SK-MEL-5 (cell line): ENCODE measurements at regions not wholly inside any gene's neighbourhood (a gene's known extent, or its start where the extent isn't known, plus 50 kb on each side); places are given as distances from the start of the nearest gene placed in this dataset.

Source experiments
- DNase-seq: peaks from one replicate; pipeline ENCODE4 v3.0.0-alpha.2; 2016; ENCODE audit warnings: low read depth, low spot score
- in situ Hi-C: cut with HindIII; loops from 2 replicates; pipeline ENCODE4 v1.10.0; 2016; ENCODE audit warnings: low sequenced_read_pairs, high pct_unique_total_duplicates, low pct_unique_long_range_greater_than_20kb

- in situ Hi-C loops, result no loop called here
- DNase-seq, result peak; percentile 21
Observed at GRCh38 chr5:56616454-56617160, 198.7 kb upstream of the MAP3K1 start.

GRCh38 chr5:56615361-56616153 is 199.8 kb upstream of the MAP3K1 start:
- in situ Hi-C loops, result no loop called here
- no peak for DNase-seq

GRCh38 chr5:56612759-56613158 is 202.6 kb upstream of the MAP3K1 start:
- in situ Hi-C loops, result no loop called here
- no peak for DNase-seq

GRCh38 chr5:56612353-56612752 is 203.0 kb upstream of the MAP3K1 start:
- no peak for DNase-seq
- in situ Hi-C loops, result no loop called here

- DNase-seq, result no peak
- in situ Hi-C loops, result no loop called here
Observed at GRCh38 chr5:56610093-56610698, 205.2 kb upstream of the MAP3K1 start.

- in situ Hi-C loops, result no loop called here
- no peak for DNase-seq
Observed at GRCh38 chr5:56608217-56608925, 207.0 kb upstream of the MAP3K1 start.

GRCh38 chr5:56607551-56607950 is 207.8 kb upstream of the MAP3K1 start:
- in situ Hi-C loops, result no loop called here
- DNase-seq, result no peak

DNA sequence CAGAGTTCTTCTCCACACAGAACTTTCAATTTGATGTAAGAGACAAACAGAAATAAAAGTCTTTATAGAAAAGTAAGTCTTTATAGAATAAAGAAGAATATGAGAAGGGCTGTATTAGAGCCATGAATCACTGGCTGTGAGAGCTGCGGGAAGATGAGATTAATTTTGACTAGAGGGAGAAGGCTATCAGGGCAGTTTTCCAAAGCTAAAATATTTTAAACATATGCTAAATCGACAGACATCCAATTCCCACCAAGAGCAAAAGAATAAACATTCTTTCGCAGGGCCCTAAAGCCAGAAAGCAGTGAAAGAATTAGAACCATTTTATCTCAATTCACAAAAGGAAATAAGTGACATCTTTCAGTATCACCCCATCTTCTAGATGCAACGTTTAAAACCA is 208.3 kb upstream of the MAP3K1 start:
- no peak for DNase-seq
- in situ Hi-C loops, result no loop called here

DNA sequence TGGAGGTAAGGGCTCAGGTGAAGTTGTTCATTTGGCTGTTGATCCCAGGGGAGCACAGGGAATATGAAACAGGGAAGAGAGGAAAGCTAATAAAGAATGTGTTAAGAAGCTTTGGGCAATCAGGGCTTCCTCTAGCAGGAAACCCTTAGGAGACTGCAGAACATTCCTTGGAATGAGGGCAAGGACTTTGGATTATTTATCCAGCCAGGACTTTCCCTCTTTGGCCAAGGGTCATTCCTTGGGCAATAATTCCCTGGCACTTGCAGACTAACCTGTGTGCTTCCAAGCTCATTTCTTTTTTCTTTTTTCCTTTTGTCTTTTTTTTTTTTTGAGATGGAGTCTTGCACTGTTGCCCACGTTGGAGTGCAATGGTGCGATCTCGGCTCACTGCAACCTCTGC is 209.2 kb upstream of the MAP3K1 start:
- in situ Hi-C loops, result no loop called here
- no peak for DNase-seq

DNA sequence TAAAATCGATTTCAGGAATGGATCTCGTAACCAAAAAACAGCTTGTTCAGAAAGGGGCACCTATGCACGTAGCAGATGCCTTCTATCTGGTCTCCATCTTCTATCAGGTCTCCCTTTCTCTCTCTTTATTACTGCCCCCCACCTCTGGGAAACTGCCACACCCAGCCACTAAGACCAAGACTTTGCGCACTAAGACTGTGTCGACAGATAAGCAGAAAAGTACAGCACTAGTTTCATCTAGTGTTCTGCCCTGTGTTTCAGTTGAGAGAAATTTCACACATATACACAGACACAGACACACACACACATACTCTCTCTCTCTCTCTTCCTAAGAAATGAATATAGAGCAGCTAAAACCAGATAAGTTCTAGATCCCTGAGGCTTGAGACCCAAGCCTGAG is 210.1 kb upstream of the MAP3K1 start:
- no peak for DNase-seq
- in situ Hi-C loops, result no loop called here

GRCh38 chr5:56601641-56602071 is 213.7 kb upstream of the MAP3K1 start:
- in situ Hi-C loops, result no loop called here
- no peak for DNase-seq

DNA sequence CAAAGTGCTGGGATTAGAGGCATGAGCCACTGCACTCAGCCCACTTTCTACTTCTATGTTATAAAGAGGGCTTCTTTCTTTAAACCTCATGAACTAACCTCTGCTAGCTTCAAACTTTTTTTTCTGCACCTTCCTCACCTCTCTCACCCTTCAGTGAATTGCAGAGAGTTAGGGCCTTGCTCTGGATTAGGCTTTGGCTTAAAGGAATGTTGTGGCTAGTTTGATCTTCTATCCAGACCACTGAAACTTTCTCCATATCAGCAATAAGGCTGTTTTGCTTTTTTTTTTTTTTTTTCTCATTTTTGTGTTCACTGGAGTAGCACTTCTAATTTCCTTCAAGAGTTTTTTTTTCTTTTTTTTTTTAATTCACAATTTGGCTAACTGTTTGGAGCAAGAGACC is 216.4 kb upstream of the MAP3K1 start:
- in situ Hi-C loops, result no loop called here
- DNase-seq, result no peak

- in situ Hi-C loops, result no loop called here
- DNase-seq, result peak; percentile 39
Observed at GRCh38 chr5:56596155-56596554, 219.2 kb upstream of the MAP3K1 start.

DNA sequence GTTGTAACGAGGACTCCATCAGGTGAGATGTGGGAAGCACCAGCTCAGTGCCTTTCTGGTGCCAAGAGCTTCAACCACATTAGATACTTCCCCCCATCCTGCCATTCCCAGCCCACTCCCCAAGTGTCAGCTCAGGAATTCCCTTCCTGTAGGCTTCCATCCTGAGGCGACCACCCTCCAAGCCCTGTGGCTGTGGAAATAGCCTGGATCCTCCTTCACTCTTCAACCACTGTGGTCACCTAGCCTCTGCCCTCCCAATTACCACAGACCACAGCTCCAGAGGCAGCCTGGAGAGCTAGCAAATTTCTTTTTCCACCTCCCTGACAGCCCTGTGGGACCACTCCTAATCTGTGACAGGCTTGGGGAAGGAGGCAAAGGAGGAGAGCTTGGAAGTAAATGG is 219.8 kb upstream of the MAP3K1 start:
- in situ Hi-C loops, result no loop called here
- peak; percentile 25 for DNase-seq

- no peak for DNase-seq
- in situ Hi-C loops, result no loop called here
Observed at GRCh38 chr5:56594792-56595191, 220.6 kb upstream of the MAP3K1 start.

GRCh38 chr5:56591081-56591480 is 224.3 kb upstream of the MAP3K1 start:
- DNase-seq, result no peak
- in situ Hi-C loops, result no loop called here

- in situ Hi-C loops, result no loop called here
- DNase-seq, result no peak
Observed at GRCh38 chr5:56589481-56589860, 225.9 kb upstream of the MAP3K1 start.
